HG03354 (cell line): ENCODE measurements at regions not wholly inside any gene's neighbourhood (a gene's known extent, or its start where the extent isn't known, plus 50 kb on each side); places are given as distances from the start of the nearest gene placed in this dataset.

Source experiments
- ATAC-seq: cut with Tn5 transposase; IDR thresholded peaks from one replicate; pipeline ENCODE4 v1.9.1; 2021; ENCODE audit warnings: mild to moderate bottlenecking; ENCODE audit not compliant: unreplicated experiment, poor library complexity, severe bottlenecking

DNA sequence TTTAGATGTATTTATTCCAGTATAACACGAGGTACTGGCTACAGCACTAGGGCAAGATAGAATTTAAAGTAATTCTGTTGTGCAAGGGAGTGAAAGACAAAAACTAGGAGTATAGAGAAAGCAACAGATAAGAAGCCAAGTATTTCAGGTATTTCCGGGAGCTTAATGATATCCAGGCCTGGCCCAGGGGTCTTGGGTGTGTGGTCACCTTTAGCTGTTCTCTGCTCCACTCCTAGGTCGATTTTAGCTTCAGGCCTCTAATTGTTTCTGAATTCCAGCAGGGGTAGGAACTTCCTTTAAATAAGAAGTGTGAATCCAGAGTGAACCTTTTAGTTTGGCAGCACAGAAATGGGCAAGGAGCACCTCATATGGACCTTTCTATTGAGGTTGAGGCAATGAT lies 342.3 kb upstream of the MYT1L start:
- no peak for ATAC-seq

DNA sequence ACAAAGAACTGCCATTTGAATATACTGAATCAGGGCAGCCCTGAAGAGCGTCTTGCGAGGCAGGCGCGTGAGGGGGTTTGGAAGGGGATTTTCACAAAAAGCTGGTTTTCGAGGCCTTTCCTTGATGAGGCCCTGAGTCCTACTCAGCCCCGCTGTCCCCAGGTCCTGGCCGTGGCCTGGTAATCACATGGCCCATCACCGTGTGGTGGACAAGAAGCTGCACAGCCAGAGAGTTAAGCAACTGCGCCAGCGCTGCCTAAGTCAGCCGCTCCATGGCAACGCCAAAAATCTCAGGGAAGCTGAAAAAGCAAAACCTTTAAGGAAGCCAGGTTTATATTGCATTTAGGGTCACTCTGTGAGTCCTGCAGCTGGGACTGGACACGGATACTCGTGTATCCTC lies 341.2 kb upstream of the MYT1L start:
- no peak for ATAC-seq

DNA sequence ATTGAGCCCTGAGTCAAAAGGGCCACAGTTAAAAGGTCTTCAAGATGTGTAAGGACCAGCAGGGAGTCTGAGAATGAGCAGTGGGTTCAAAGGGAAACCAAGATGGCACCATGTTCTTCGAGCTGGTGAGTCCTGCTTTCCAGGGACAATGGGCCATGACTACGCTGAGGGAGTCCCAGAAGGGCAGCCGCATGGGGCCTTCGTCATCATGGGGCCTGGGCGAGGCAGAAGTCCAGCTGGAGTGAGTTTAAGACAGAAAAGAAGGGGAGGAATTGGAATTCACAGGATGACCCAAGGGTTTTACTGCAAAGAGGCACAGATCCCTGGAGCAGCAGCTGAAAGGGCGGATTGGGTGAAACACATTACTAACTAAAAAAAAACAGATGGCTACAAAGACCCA lies 340.8 kb upstream of the MYT1L start:
- no peak for ATAC-seq

DNA sequence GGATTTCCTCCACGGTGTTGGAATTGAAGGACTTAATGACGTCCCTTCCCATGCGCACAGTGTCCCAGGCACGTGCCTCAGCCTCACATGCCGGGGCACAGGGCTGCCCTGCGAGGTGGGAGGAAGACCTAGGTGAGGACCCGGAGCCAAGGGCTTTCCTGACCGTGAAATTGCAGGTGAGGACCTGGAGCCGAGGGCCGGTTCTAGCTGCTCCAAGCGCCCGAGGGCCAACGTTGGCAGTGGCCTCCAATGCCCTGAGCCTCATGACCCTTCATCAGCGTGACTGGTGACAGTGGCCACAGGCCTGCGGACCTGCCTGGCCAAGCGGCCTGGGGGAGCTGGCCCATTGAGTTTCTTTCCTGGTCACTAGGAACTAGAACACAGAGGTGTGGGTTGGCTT lies 338.2 kb upstream of the MYT1L start:
- no peak for ATAC-seq

DNA sequence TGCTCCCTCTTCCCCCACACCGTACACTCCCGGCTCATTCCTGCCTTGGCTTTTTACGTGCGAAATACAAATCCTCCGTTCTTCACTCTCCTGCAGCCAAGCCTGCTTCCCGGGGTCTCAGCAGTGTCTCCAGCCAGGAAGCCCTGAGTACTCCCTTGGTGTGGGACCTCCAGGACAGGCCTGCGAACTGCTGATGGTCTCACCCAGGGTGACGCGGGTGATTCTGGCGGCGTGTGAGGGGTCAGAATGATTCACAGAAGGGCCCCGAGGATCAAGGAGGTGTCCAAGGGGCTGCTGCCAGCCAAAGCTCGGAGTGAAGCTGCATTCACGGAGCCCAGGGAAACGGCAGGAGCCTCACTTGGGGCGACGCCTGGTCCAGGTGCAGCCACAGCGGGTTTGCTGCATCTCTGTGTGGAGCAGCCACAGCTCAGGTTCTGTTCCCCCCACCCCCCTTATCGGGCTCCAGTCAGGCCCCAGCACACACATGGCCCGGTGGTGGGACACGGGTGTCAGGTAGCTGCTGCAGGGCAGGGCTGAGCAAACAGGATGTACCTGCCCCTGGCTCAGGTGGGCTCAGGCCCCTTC lies 337.7 kb upstream of the MYT1L start:
- no peak for ATAC-seq

DNA sequence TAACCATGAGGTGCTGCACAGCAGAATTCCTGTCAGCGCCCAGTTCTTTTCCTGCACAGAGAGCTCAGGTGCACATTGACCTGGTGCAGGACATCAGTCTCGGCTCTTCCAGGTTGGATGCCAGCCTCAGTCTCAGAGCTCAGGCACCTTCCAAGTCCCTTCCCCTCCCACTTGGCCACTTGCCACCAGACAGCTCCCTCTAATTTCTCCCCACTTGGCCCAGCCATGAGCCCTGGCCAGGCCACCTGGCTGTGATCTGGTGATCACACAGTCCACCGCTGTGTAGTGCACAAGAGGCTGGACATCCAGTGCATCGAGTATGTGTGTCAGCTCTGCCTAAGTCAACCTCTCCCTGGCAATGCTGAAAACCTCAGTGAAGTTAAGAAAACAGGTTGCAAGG lies 336.6 kb upstream of the MYT1L start:
- ATAC-seq = no peak

DNA sequence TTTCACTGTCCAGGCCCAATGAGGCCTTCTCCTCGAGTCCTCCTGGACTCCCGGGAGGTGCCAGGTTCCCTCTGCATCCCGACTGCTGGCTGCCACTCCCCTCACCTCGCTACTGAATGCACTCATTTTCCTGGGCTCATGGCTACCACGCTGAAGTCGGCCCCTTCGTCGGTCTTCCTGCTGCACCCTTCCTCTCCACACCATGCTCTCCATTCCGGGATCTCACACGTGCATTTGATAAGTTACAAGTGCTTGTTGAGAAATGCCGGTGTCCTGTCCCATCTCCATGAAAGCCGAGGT lies 334.7 kb upstream of the MYT1L start:
- ATAC-seq = no peak

DNA sequence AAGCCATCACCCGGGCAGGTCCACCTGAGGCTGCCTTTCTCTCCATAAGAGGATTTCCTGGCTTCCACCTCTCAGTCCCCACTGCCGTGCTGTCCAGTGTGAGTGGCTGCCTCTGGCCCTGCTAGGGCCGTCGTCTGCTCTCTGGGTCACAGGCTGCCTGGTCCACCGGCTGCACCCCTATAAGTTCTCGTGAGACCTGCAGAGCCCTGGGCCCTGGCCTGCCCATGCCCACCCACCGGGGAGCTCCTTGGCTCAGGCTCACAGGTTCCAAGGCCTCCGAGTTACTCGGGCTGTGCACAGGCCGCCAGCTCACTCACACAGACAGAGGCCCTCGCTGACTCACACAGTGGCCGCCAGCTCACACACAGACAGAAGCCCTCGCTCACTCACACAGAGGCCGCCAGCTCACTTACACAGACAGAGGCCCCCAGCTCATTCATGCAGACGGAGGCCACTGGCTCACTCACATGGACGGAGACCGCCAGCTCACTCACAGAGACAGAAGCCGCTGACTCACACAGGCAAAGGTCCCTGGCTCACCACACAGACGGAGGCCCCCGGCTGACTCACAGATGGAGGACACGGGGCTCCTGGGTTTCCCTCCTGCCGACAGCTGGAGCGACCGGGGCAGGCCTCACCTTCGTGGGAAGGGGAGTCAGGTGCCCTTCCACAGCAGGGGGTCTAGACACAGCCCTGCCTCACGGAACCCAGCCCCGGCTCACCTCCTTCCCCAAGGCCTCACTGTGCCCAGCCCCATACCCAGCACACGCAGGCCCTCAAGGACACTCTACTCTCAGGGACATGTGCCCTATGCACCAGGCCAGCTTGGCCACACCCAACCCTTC lies 334.1 kb upstream of the MYT1L start:
- no peak for ATAC-seq

DNA sequence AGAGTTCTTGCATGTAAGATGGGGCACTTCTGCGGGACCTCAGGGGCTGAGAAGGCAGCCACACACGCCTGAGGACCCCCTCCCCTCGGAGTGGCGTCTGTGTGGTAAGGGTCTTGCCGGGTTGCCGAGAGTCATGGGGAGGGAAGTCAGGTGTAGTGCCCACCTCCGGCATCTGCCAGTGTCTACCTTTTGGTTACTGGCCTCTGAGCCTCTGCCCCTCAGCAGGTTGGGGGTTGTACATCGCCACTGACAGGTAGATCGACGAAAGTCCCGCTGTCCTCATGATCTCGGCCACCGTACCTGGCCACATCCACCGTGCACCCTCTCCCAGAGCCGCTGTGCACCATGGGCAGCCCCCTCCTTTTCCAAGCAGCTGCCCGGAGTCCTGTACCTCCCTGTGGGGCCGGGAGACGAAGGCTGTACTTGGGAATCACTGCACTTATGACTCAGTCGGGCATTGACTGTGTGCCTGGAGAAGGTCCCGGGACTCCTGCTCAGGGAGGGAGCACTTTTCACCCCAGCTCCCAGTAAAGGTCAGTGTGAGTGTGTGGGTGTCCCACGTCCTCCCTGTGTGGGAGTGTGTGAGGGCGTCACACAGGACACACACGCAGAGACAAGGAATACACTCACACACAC lies 332.4 kb upstream of the MYT1L start:
- no peak for ATAC-seq

DNA sequence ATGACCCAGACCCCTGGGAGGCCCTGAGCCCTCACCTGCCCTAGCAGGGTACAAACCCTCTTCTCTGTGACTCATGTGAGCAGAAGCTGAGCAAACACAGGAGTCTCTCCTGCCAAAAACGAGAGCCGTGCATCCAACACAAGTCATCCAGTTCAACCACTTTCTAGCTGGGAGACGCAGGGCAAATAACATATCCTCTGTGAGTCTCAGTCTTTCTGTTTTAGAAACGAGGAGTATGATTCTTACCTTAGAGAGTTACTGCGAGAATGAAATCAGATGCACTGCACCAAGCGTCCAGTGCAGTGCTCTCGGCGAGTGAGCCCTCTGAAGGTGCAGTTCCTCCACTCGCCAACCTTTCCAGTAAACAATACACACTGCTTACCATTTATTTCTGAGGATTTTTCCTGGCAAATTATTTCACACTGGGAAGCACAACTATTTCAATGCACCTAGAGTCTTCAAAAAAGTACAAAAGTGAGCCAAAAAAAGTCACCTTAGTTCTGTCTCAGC lies 331.8 kb upstream of the MYT1L start:
- no peak for ATAC-seq

DNA sequence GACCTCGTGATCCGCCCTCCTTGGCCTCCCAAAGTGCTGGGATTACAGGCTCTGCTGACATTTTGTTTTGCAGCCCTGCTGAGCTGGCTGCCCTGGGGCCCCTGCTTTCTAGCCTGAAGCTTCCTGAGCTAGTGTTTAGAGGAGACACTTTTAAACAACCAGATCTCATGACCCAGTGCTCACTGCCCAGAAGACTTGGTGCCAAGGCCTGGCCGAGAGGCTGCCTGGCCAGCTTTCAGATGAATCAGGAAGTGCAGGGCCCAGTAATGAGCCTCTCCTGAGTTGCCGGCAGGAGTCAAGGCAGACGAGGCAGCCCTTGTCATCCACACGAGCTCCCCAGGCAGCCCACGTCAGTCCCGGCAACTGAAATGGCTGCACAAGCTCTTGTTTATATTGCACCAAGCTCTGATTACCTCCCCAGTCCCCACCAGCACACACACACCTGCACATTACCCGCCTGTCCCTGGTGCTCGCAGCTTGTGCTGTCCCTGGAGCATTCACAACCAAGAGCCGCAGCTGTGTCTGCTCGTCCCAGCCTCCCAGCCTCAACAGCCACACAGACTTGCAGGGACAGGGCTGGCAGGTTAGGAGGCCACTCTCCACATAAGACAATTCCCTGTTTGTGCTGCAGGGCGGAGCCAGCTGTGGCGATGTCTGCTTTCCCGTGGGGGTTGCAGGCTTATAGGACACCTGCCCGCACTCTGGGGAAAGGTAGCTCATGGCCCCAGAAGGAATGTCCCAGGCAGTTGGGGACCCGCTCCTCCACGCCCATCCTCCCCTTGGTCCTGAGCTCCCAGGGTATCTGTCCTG lies 331.2 kb upstream of the MYT1L start:
- no peak for ATAC-seq

DNA sequence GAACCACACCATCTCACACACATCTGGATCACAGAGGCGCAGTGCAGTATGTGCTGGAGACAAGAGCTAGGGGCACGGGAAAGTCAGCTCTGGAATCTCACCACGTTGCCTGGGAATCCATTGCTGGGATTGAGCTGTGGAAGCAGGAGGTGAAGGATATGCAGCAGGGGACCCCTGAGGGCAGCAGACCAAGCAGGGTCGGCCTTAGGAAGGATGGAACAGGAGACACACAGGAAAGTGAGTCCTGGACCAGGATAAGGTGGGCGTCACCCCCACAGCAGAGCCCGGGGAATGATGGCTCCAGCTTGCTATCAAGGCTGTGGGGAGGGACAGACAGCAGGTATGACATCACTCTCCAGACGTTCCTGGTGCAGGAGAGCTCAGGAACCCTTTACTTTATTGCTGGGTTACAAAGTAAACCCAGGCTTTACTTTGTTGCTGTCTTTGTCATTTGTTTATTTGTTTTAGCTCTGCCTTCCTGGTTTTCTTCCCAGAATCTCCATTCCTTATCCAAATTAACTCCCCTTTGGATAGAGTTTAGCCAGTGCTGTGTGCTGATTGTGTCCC lies 329.8 kb upstream of the MYT1L start:
- ATAC-seq = no peak

DNA sequence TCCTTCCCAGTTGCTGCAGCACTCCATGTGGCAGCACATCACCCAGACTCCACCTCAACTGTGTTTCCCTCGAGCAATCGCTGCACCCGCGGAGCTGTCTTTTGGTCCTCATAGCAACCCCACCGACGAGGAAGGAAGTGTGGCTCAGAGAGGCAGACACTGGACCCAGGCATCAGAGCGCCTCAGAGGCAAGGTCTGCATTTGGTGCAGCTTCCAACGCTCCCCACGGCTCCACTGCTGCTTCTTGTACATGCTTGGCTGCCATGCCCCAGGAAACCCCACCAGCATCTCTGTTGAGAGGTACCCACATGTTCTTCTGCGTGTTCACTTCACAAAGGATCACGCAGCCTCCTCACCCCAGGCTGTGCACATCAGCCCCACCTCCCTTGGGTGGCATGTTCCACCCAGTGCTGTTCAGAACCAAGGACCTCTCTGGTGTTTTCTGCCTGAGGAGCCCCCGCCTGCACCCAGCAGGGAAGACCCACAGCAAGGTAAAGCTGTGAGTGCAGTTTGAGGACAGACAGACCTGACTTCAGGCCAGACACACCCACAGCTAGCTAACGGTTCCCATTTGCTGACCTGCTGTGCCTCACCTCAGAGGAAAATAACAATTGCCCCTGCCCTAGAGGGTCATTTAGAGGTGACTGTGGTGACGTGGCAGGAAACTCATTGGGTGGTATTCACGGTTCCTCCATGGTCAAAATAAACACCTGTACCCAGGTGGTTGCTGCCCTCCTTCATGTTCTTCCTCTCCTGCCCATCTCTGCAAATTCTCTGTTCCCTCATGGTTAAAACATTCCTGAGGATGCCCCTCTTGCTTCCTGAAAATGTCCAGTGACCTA lies 326.3 kb upstream of the MYT1L start:
- ATAC-seq = no peak

DNA sequence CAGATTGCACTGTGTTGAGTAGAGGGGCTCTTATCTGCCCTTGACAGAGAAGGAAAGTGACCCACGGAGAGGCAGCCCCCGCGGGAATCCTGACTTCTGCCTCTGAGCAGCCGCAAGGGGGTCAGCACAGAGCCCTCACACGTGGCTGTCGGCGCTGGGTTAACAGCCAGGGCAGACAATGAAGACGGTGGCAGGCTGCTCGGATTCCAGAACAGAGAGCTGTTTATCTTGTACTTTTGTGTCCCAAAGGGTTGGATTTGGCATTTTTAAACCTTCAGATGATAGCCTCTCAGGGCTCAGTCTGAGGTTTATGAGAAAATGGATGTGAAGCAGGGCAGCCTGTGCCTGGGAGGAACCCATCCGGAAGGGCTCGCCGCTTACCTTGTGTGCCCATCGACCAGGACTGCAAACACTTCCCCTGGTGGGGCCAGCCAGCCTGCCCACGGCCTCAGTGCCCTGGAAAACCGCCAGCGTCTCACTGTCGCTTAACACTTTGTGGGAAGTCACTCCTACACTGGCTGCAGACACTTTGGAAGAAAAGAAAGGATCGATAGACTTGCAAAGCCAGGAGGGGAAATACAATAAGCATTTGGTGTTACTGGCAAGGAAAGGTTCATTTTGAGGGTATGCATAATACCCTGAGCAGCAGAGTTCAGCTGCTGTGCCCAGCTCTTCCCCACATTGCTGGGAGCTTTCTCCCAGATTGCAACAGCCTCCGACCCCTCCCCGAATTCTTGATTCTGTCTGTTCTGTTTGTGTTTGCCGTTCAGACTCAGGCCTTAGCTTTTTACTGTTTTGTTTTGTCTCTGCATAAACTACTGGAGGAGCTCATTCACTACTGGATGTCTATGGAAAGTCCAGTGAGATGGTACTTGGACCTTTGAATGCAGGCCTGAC lies 325.3 kb upstream of the MYT1L start:
- no peak for ATAC-seq

DNA sequence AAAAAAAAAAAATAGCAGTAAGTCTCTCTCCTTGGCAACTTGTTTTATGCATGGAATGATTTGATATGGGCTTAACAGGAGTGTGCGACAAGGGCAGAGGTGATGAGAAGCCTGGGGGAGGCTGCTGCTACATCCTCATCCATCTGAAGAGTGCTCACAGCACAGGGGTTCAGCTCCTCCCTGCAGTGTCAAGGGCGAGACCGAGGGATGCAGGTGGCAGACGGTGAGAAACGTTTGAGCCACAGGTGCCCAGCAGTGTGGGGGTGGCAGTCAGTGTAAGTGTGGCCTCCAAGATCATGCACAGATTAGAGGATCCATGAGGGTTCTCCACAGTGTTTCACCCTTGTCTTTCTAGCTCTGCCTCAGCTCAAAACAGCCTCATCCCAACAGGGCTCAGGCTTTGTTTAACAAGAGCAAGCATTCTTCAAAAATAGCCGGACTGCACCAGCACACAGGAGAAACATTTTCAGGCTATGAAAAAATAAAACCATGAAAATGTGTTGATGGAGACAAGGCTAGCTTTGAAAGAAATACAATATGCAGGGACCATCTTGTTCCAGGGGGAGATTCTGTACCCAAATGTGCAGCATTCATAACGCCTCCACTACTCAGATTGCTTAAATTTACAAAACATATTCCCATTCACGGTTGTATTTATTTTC lies 324.5 kb upstream of the MYT1L start:
- ATAC-seq = no peak

DNA sequence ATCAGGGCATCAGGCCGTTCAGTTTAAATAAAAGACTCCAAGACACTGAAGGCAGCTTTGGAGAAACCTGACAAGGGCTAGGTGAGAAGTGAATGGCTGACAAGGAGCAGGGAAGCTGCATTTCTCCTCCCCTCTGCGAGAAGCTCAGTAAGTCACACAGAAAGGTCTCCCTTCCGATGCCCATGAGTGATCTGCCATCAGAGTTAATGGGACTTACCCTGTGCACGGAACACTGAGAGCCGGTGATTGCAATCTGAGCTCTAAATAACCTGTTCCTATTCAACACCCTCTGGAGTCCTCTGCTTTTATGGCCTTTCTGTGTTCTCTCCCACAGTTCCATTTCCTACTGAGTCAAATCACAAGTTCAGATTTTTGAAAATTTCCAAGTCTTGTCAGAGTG lies 322.2 kb upstream of the MYT1L start:
- ATAC-seq = no peak

DNA sequence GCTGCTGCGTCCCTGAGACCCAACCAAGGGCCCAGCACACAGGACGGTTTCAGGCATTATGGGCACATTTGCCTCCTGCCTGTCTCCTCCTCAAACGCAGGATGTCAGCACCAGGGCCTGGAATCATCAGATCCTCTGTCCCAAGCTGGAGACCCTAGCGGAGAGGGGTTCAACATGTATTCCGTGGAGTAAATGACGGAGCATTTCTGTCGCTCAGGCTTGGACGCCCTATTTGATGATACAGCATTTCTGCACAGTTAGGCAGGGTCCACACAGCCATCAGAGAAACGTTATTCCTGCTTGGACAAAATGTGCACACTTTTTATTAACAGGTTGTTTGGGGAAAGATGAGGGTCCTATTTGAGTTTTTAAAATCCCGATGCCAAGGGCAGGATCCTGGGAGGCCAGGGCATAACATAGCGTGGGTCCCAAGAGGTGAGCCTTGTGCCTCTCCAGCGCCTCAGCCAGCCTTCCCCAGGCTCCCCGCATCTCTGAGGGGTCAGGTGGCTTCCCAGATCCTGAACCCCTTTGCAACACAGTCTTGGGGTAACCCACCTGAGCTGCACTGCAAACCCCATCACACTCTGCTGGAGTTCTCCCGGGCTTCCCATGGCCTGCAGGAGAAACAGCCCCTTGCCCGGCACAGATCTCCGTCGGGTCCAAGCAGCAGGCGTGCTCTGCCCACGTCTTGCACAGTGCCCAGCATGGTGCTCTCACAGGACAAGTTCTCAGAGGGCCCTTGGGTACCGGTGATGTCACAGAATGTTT lies 319.7 kb upstream of the MYT1L start:
- no peak for ATAC-seq
